GM13976 (cell line): ENCODE measurements at regions not wholly inside any gene's neighbourhood (a gene's known extent, or its start where the extent isn't known, plus 50 kb on each side); places are given as distances from the start of the nearest gene placed in this dataset.

Source experiments
- DNase-seq: peaks from one replicate; pipeline ENCODE4 v3.0.0; 2012; ENCODE audit warnings: low spot score
- CTCF ChIP-seq: IDR thresholded peaks from 2 replicates; pipeline ENCODE4 v1.5.1; 2012; ENCODE audit warnings: borderline replicate concordance, mild to moderate bottlenecking; ENCODE audit not compliant: insufficient read depth; ENCODE audit errors: extremely low read depth, missing control alignments, control extremely low read depth
- in situ Hi-C: fragments of 300-500 bp; cut with MboI; formaldehyde crosslinking; loops from one replicate; pipeline ENCODE4 v1.12.0; 2022; ENCODE audit warnings: low sequenced_read_pairs, mixed read lengths, inconsistent platforms; ENCODE audit not compliant: unreplicated experiment

- no peak for TF ChIP-seq CTCF
- no peak for DNase-seq
- in situ Hi-C loops: no loop called here
Observed at GRCh38 chr2:129757366-129757914, 222.0 kb upstream of the RAB6C start.

GRCh38 chr2:129757915-129758783, 221.3 kb upstream of the RAB6C start:
- in situ Hi-C loops: no loop called here
- TF ChIP-seq CTCF: no peak
- DNase-seq: no peak

- in situ Hi-C loops: no loop called here
- DNase-seq: no peak
- no peak for TF ChIP-seq CTCF
Observed at GRCh38 chr2:129758784-129759471, 220.5 kb upstream of the RAB6C start.

GRCh38 chr2:129759472-129760010, 219.9 kb upstream of the RAB6C start:
- TF ChIP-seq CTCF: no peak
- in situ Hi-C loops: no loop called here
- no peak for DNase-seq

GRCh38 chr2:129760669-129761068, 218.8 kb upstream of the RAB6C start:
- in situ Hi-C loops: no loop called here
- TF ChIP-seq CTCF: no peak
- no peak for DNase-seq

GRCh38 chr2:129761569-129762021, 217.9 kb upstream of the RAB6C start:
- in situ Hi-C loops: no loop called here

More at GRCh38 chr2:129761569-129762021, 217.9 kb upstream of the RAB6C start:
- no peak for TF ChIP-seq CTCF
- DNase-seq: no peak
